GM12878 (cell line): ENCODE measurements at regions not wholly inside any gene's neighbourhood (a gene's known extent, or its start where the extent isn't known, plus 50 kb on each side); places are given as distances from the start of the nearest gene placed in this dataset.

Experiments
- ATAC-seq: fragments of 200-7000 bp; cut with Tn5 transposase; 3 replicates; pipeline ENCODE4 v1.9.1; 2020; ENCODE audit warnings: mild to moderate bottlenecking, moderate library complexity
- BruUV-seq: library from RNA; stranded (reverse); fragments of 400-500 nt; replicated peaks from 2 replicates; lab custom pipeline; 2021; lab: Mats Ljungman, UMichigan
- CTCF ChIA-PET: fragments of 300-600 bp; sonication (Branson Sonifier 250); formaldehyde crosslinking; extraction: SDS; loops from one replicate; lab custom pipeline; 2021; ENCODE audit warnings: inconsistent platforms; lab: Yijun Ruan, JAX
- POLR2A ChIA-PET: fragments of 350-600 bp; formaldehyde crosslinking; extraction: SDS; loops from one replicate; lab custom pipeline; 2021; ENCODE audit warnings: inconsistent platforms; lab: Charles Lee
- RAD21 ChIA-PET: fragments of 300-600 bp; sonication (Branson Sonifier 250); formaldehyde crosslinking; loops from one replicate; lab custom pipeline; 2023; ENCODE audit warnings: antibody characterized with exemption; ENCODE audit not compliant: unreplicated experiment; lab: Charles Lee
- SMC1A ChIA-PET: fragments of 300-600 bp; sonication (Branson Sonifier 250); formaldehyde crosslinking; loops from one replicate; lab custom pipeline; 2023; ENCODE audit not compliant: unreplicated experiment, uncharacterized antibody; lab: Charles Lee
- DNase-seq: peaks from one replicate; pipeline ENCODE4 v3.0.0-alpha.2; 2011; ENCODE audit warnings: low read depth, low spot score
- FAIRE-seq: peaks from 3 replicates; lab custom pipeline; 2011; peaks lifted over from hg19 to GRCh38; lab: Jason Lieb, UNC
- H2AFZ ChIP-seq: 2 replicates; pipeline ENCODE4 v1.6.0; 2011; ENCODE audit warnings: low read depth, low read length, control low read depth; ENCODE audit not compliant: control insufficient read depth
- H3K27ac ChIP-seq: 2 replicates; pipeline ENCODE4 v1.5.1; 2011; ENCODE audit warnings: control low read depth; ENCODE audit not compliant: control insufficient read depth, insufficient read depth
- H3K27me3 ChIP-seq, 2 experiments: replicated peaks in 1 of 2; 2 replicates each; pipeline versions ENCODE4 v1.6.0 to v1.6.1; 2011; ENCODE audit warnings: low read length in 1 of 2; ENCODE audit not compliant: control insufficient read depth in 2 of 2, insufficient read depth in 2 of 2
- H3K36me3 ChIP-seq, 2 experiments: 2 replicates each; pipeline ENCODE4 v1.5.1; 2011; ENCODE audit warnings: low read length in 1 of 2; ENCODE audit not compliant: control insufficient read depth in 2 of 2, insufficient read depth in 2 of 2
- H3K4me1 ChIP-seq: 2 replicates; pipeline ENCODE4 v1.6.1; 2011; ENCODE audit warnings: mild to moderate bottlenecking, low read length, moderate library complexity, mixed read lengths; ENCODE audit not compliant: control insufficient read depth, insufficient read depth
- H3K4me2 ChIP-seq: 2 replicates; pipeline ENCODE4 v1.6.0; 2011; ENCODE audit warnings: control low read depth; ENCODE audit not compliant: control insufficient read depth, insufficient read depth
- H3K4me3 ChIP-seq: fragments of 200-600 bp; sonication (generic); 2 replicates; pipeline ENCODE4 v1.5.1; 2016
- H3K79me2 ChIP-seq: 2 replicates; pipeline ENCODE4 v1.6.0; 2011; ENCODE audit warnings: low read length; ENCODE audit not compliant: control insufficient read depth, insufficient read depth
- H3K9ac ChIP-seq: 2 replicates; pipeline ENCODE4 v1.8.0; 2011; ENCODE audit warnings: low read length, control low read depth, mixed read lengths; ENCODE audit not compliant: control insufficient read depth, insufficient read depth
- H3K9me3 ChIP-seq: replicated peaks from 3 replicates; pipeline ENCODE4 v1.5.1; 2011; ENCODE audit warnings: mild to moderate bottlenecking, low read length; ENCODE audit not compliant: control insufficient read depth, insufficient read depth
- H4K20me1 ChIP-seq: 2 replicates; pipeline ENCODE4 v1.6.0; 2011; ENCODE audit not compliant: control insufficient read depth, insufficient read depth
- ATF2 ChIP-seq: IDR thresholded peaks from 2 replicates; pipeline ENCODE4 v1.6.1; 2012; ENCODE audit warnings: low read length, inconsistent platforms
- ATF7 ChIP-seq: fragments of 450-650 bp; IDR thresholded peaks from 2 replicates; pipeline ENCODE4 v1.6.1; 2016; ENCODE audit warnings: low read depth, mild to moderate bottlenecking
- HSF1 ChIP-seq: fragments of 150-350 bp; IDR thresholded peaks from 2 replicates; pipeline ENCODE4 v1.6.1; 2014; ENCODE audit warnings: mild to moderate bottlenecking, low read depth, low read length
- KLF5 ChIP-seq: fragments of 450-650 bp; IDR thresholded peaks from 2 replicates; pipeline ENCODE4 v1.6.1; 2014; ENCODE audit warnings: mild to moderate bottlenecking; ENCODE audit not compliant: partially characterized antibody
- MYC ChIP-seq: IDR thresholded peaks from 2 replicates; pipeline ENCODE4 v1.6.1; 2011; ENCODE audit warnings: mild to moderate bottlenecking, low read length, moderate library complexity, inconsistent platforms; ENCODE audit not compliant: insufficient read depth, insufficient replicate concordance, insufficient read length, severe bottlenecking
- PML ChIP-seq: IDR thresholded peaks from 2 replicates; pipeline ENCODE4 v1.6.1; 2012; ENCODE audit warnings: low read length, inconsistent platforms
- RAD51 ChIP-seq: fragments of 450-650 bp; IDR thresholded peaks from 2 replicates; pipeline ENCODE4 v1.6.1; 2016; ENCODE audit warnings: moderate library complexity, mild to moderate bottlenecking, inconsistent platforms
- RCOR1 ChIP-seq: conservative IDR thresholded peaks from 2 replicates; pipeline ENCODE4 v1.6.1; 2012; ENCODE audit warnings: low read depth, low read length, improper control_type of control experiment
- RUNX3 ChIP-seq: IDR thresholded peaks from 2 replicates; pipeline ENCODE4 v1.6.1; 2012; ENCODE audit warnings: low read length, inconsistent platforms
- SIN3A ChIP-seq: IDR thresholded peaks from 2 replicates; pipeline ENCODE4 v1.6.1; 2012; ENCODE audit warnings: low read depth, low read length, improper control_type of control experiment
- SRF ChIP-seq, 2 experiments: IDR thresholded peaks; 2 replicates each; pipeline ENCODE4 v1.6.1; 2011; ENCODE audit warnings: low read depth in 2 of 2, low read length in 2 of 2, mild to moderate bottlenecking in 1 of 2, moderate library complexity in 1 of 2
- TAF1 ChIP-seq: IDR thresholded peaks from 2 replicates; pipeline ENCODE4 v1.6.1; 2011; ENCODE audit warnings: mild to moderate bottlenecking, low read depth, low read length, borderline replicate concordance
- TCF7 ChIP-seq: IDR thresholded peaks from 2 replicates; pipeline ENCODE4 v1.6.1; 2014; ENCODE audit warnings: antibody characterized with exemption, borderline replicate concordance
- ZNF592 ChIP-seq: fragments of 450-650 bp; IDR thresholded peaks from 2 replicates; pipeline ENCODE4 v1.6.1; 2017; ENCODE audit warnings: mild to moderate bottlenecking, moderate library complexity
- WGBS: methylation state at CpG from one replicate; pipeline ENCODE4 v1.1.6; 2016; ENCODE audit warnings: low lambda C conversion rate; ENCODE audit not compliant: insufficient replicate concordance, insufficient coverage; ENCODE audit errors: missing lambda C conversion rate; 5-methylcytosine and 5-hydroxymethylcytosine counted together
- in situ Hi-C: fragments of 300-500 bp; cut with MboI; formaldehyde crosslinking; loops from 9 replicates; pipeline ENCODE4 v1.14.3; 2018; ENCODE audit warnings: mixed read lengths
- intact Hi-C: fragments of 100-400 bp; cut with micrococcal nuclease; formaldehyde crosslinking; loops from one replicate; pipeline ENCODE4 v1.14.2; 2022; ENCODE audit not compliant: unreplicated experiment
- TF ChIP-seq, protein P1 (sequence below): IDR thresholded peaks from 2 replicates; pipeline ENCODE4 v1.6.1; 2012; ENCODE audit warnings: mild to moderate bottlenecking, low read depth, low read length

GRCh38 chr6:2460216-2460745 lies 214.9 kb upstream of the GMDS start:
- H3K79me2 ChIP-seq, result no peaks in the 10 kb centered on the region
- WGBS, result 53% methylated on average over 9 of the region's 9 CpGs
- no peak overlapping the region for H2AFZ ChIP-seq
- intact Hi-C loops, result no loop called here
- ATAC-seq, result no peak
- CTCF ChIA-PET, result interaction anchor here (1.3 kb wide), 1 partner anchor 13 kb away, joined by 4 read pairs; no protein-coding TSS in a partner anchor
- no peak overlapping the region for H3K27ac ChIP-seq
- no peaks in the 10 kb centered on the region for H3K36me3 ChIP-seq
- H4K20me1 ChIP-seq, result no peaks in the 10 kb centered on the region
- RAD21 ChIA-PET, result no interaction called here
- H3K9me3 ChIP-seq, result no peaks in the 10 kb centered on the region
- no peak for DNase-seq
- no peak overlapping the region for H3K4me2 ChIP-seq
- no peak overlapping the region for H3K9ac ChIP-seq
- in situ Hi-C loops, result no loop called here
- POLR2A ChIA-PET, result no interaction called here
- BruUV-seq, result no TSS peak
- no peaks in the 10 kb centered on the region; a peak in 1 of 4 replicates for H3K27me3 ChIP-seq
- no peaks in the 10 kb centered on the region for H3K4me1 ChIP-seq
- H3K4me3 ChIP-seq, result no peak overlapping the region
- no peak for FAIRE-seq
- SMC1A ChIA-PET, result no interaction called here
- TF ChIP-seq MYC, result no peak
- TF ChIP-seq KLF5, result no peak
- no peak for TF ChIP-seq SRF (IDR thresholded peaks at IDR 0.05; ENCODE audit: low read depth in 2 of 2, low read length in 2 of 2)
- TF ChIP-seq HSF1, result no peak
- no peak for TF ChIP-seq RUNX3
- TF ChIP-seq, protein P1, sequence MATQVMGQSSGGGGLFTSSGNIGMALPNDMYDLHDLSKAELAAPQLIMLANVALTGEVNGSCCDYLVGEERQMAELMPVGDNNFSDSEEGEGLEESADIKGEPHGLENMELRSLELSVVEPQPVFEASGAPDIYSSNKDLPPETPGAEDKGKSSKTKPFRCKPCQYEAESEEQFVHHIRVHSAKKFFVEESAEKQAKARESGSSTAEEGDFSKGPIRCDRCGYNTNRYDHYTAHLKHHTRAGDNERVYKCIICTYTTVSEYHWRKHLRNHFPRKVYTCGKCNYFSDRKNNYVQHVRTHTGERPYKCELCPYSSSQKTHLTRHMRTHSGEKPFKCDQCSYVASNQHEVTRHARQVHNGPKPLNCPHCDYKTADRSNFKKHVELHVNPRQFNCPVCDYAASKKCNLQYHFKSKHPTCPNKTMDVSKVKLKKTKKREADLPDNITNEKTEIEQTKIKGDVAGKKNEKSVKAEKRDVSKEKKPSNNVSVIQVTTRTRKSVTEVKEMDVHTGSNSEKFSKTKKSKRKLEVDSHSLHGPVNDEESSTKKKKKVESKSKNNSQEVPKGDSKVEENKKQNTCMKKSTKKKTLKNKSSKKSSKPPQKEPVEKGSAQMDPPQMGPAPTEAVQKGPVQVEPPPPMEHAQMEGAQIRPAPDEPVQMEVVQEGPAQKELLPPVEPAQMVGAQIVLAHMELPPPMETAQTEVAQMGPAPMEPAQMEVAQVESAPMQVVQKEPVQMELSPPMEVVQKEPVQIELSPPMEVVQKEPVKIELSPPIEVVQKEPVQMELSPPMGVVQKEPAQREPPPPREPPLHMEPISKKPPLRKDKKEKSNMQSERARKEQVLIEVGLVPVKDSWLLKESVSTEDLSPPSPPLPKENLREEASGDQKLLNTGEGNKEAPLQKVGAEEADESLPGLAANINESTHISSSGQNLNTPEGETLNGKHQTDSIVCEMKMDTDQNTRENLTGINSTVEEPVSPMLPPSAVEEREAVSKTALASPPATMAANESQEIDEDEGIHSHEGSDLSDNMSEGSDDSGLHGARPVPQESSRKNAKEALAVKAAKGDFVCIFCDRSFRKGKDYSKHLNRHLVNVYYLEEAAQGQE, result no peak
- TF ChIP-seq RCOR1, result no peak
- no peak for TF ChIP-seq RAD51
- no peak for TF ChIP-seq ATF2
- no peak for TF ChIP-seq SIN3A
- no peak for TF ChIP-seq TCF7
- no peak for TF ChIP-seq TAF1
- TF ChIP-seq PML, result no peak
- no peak for TF ChIP-seq ATF7
- no peak for TF ChIP-seq ZNF592
